ENCODE measurements at regions not wholly inside any gene's neighbourhood (a gene's known extent, or its start where the extent isn't known, plus 50 kb on each side); places are given as distances from the start of the nearest gene placed in this dataset.

DNA sequence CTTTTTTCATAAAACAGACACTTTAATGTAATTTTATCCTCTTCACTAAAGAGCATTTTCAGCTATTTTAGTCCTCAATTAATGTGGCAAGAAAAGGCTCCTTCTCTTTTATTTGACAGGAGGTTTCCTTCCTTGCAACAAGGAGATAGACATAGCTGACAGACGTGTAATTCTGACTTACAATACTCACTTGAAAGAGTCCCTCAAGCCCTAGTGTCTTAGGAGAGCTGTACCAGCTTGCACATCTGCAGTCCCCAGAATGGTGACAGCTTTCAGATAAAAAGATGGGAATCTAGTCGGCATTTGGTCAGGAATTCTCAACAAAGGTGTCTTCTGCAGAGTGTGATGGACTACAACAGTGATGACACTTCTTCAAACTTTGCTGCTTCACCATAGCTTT, 603.7 kb upstream of the PTCHD4 start:
- TF ChIP-seq, protein P1, sequence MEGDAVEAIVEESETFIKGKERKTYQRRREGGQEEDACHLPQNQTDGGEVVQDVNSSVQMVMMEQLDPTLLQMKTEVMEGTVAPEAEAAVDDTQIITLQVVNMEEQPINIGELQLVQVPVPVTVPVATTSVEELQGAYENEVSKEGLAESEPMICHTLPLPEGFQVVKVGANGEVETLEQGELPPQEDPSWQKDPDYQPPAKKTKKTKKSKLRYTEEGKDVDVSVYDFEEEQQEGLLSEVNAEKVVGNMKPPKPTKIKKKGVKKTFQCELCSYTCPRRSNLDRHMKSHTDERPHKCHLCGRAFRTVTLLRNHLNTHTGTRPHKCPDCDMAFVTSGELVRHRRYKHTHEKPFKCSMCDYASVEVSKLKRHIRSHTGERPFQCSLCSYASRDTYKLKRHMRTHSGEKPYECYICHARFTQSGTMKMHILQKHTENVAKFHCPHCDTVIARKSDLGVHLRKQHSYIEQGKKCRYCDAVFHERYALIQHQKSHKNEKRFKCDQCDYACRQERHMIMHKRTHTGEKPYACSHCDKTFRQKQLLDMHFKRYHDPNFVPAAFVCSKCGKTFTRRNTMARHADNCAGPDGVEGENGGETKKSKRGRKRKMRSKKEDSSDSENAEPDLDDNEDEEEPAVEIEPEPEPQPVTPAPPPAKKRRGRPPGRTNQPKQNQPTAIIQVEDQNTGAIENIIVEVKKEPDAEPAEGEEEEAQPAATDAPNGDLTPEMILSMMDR (IDR thresholded peaks at IDR 0.05): no peak
- no peak for TF ChIP-seq POLR2A (IDR thresholded peaks at IDR 0.05)
